GM12875 (cell line): ENCODE measurements at regions not wholly inside any gene's neighbourhood (a gene's known extent, or its start where the extent isn't known, plus 50 kb on each side); places are given as distances from the start of the nearest gene placed in this dataset.

Experiments
- H3K4me3 ChIP-seq: one replicate; pipeline ENCODE4 v1.5.1; 2011; ENCODE audit warnings: low read depth, low read length, control low read depth
- TF ChIP-seq, protein P1 (sequence below): IDR thresholded peaks from 2 replicates; pipeline ENCODE4 v1.5.1; 2011; ENCODE audit warnings: low read depth, mild to moderate bottlenecking, control low read depth, inconsistent platforms, low read length, moderate library complexity, borderline replicate concordance; ENCODE audit not compliant: insufficient read depth

DNA sequence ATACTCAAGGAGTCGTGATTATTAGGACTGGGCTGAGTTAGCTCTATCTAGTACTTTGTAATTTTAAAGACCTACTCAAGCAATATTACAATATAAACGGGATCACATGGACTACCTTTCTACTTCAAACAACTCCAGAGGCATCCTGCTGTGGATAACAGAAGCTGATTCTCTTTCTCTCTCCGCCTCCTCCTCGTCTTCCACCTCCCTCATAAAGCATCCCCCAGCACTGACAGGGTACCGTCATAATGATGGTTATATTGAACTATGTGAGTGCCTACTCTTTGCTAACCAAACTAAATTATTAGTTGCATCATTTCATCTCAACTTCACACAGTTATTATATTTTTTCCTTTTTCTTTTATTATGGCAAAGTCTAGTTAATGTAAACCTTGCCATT lies 165.4 kb upstream of the FOXF1 start:
- no peak overlapping the region for H3K4me3 ChIP-seq
- TF ChIP-seq, protein P1, sequence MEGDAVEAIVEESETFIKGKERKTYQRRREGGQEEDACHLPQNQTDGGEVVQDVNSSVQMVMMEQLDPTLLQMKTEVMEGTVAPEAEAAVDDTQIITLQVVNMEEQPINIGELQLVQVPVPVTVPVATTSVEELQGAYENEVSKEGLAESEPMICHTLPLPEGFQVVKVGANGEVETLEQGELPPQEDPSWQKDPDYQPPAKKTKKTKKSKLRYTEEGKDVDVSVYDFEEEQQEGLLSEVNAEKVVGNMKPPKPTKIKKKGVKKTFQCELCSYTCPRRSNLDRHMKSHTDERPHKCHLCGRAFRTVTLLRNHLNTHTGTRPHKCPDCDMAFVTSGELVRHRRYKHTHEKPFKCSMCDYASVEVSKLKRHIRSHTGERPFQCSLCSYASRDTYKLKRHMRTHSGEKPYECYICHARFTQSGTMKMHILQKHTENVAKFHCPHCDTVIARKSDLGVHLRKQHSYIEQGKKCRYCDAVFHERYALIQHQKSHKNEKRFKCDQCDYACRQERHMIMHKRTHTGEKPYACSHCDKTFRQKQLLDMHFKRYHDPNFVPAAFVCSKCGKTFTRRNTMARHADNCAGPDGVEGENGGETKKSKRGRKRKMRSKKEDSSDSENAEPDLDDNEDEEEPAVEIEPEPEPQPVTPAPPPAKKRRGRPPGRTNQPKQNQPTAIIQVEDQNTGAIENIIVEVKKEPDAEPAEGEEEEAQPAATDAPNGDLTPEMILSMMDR, result no peak

DNA sequence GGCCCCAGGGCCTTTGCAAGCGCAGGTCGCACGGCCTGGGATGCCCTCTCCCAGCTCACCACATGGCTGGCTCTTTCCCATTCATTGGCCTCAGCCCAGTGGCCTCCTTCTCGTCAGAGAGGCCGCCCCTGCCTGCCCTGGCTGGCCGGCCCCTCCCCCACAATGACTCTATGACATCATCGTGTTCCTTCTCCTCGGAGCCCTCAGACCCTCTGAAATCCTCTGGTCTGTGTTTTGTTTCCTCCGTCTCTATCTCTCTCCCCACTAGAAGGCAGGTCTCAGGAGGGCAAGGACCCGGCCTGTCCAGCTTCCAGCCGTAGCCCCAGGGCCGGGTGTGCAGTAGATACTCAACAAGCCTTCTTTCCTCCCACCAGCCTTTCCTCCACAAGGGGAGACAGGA lies 164.8 kb upstream of the FOXF1 start:
- H3K4me3 ChIP-seq, result no peak overlapping the region
- TF ChIP-seq, protein P1, result no peak

DNA sequence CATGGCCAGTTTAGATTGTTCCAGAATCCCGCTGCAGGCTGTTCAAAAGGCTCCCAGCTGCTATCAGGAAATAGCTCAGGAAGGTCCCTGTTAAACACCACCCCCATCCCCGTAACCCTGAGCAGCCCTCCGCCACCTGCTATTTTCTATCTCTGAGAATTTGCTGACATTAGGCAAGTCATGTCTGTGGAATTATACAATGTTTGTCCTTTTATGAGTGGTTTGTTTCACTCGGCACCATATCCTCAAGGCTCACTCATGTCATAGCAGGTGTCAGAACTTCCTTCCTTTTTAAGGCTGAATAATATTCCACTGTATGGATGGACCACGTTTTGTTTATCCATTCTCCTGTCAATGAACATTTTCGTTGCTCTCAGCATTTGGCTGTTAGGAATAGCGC lies 164.3 kb upstream of the FOXF1 start:
- TF ChIP-seq, protein P1, result no peak
- H3K4me3 ChIP-seq, result no peak overlapping the region

DNA sequence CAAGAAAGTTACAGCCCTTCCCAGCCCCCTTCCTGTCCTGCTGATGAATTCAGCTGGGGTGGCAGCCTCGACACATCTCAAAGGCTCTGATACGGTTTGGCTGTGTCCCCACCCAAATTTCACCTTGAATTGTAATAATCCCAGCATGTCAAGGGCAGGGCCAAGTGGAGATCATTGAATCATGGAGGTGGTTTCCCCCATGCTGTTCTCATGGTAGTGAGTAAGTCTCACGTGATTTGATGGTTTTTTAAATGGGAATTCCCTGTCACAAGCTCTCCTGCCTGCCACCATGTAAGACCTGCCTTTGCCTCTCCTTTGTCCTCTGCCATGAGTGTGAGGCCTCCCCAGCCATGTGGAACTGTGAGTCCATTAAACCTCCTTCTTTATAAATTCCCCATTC lies 163.2 kb upstream of the FOXF1 start:
- H3K4me3 ChIP-seq, result no peak overlapping the region
- TF ChIP-seq, protein P1, result no peak

DNA sequence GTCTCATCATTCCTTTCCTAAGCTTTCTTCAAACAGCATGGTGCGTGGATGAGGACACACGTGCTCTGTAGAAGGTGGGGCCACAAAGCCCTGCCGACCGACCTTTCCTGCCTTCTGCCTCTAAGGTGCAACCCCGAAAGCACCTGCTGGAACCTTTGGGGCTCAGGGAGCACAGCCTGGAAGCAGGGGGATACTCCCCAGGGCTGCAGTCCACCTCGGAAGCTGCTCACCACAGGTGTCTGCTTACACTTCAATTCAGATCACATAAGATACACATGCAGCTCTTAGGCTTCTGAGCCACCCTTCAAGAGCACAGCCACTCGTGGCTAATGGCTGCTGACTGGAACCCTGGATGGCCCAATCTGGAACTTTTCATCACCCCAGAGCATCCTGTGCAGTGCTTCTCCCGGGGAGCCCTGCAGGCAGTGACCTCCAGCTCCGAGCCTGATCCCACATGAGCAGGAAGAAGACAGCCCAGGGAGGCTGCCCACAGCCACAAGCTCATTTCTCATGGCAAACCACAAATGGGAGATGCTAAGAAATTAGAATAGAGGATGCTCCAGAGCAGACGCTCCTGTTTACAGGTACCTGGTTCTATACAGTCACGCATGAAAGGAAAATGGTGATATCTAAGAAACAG lies 162.3 kb upstream of the FOXF1 start:
- TF ChIP-seq, protein P1, result no peak
- no peak overlapping the region for H3K4me3 ChIP-seq

DNA sequence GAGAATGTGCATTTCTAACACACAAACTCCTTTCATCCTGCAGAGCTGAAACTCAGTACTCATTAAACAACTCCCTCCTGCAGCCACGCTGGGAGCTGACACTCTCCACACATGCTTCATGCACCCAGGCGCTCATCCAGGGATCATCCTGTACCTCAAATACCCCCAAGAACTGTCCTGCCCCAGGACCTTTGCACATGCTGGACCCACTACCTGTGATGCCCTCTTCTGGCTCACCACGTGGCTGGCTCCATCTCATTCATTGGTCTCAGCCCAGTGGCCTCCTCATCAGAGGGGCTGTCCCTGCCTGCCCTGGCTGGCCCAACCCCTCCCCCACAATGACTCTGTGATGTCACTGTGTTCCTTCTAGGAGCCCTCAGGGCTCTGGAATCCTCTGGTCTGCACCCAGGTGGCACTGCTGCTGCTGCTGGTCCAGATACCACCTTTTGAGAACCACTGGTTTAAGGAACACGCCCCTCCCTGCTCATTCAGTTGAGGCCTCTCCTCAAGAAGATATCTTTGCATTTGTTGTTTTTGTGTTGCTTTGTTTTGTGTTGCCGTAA lies 160.9 kb upstream of the FOXF1 start:
- H3K4me3 ChIP-seq, result no peak overlapping the region
- TF ChIP-seq, protein P1, result no peak

DNA sequence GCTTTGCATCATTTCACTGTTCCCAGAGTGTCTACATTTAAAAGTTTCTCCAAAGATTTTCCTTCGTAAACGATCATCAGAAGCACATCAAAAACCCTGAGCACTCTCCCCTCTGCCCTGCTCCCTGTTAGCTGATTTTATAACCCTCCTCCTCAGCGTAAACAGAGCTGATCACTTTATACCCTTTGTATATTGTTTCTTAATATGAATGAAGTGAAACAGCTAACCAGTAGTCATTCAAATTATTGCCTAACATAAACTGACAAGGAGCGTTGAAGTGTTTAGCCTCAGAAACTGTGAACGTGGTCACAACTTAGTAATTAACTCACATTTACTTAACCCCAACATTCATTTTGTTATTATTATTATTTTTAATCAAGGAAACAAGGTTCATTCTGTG lies 160.0 kb upstream of the FOXF1 start:
- no peak overlapping the region for H3K4me3 ChIP-seq
- TF ChIP-seq, protein P1, result no peak
